Keratinocyte (primary cell): ENCODE measurements at regions not wholly inside any gene's neighbourhood (a gene's known extent, or its start where the extent isn't known, plus 50 kb on each side); places are given as distances from the start of the nearest gene placed in this dataset.

ENCODE experiments used
- DNase-seq: peaks from one replicate; pipeline ENCODE4 v3.0.0-alpha.2; 2011; ENCODE audit warnings: low read depth, missing footprints, low spot score
- FAIRE-seq: peaks from 2 replicates; lab custom pipeline; 2011; peaks lifted over from hg19 to GRCh38; lab: Jason Lieb, UNC
- H2AFZ ChIP-seq: 2 replicates; pipeline ENCODE4 v1.6.0; 2012; ENCODE audit warnings: low read length, control low read depth, inconsistent platforms; ENCODE audit not compliant: control insufficient read depth
- H3K27ac ChIP-seq: 2 replicates; pipeline ENCODE4 v1.5.1; 2011; ENCODE audit warnings: low read length; ENCODE audit not compliant: control insufficient read depth, insufficient read depth
- H3K27me3 ChIP-seq: 3 replicates; pipeline ENCODE4 v1.6.0; 2011; ENCODE audit warnings: low read length; ENCODE audit not compliant: control insufficient read depth, insufficient read depth; ENCODE audit errors: extremely low read depth
- H3K36me3 ChIP-seq, 2 experiments: 2 replicates in 1 of 2; 3 replicates in 1 of 2; pipeline ENCODE4 v1.5.1; 2011; ENCODE audit warnings: low read length in 2 of 2, mild to moderate bottlenecking in 1 of 2; ENCODE audit not compliant: control insufficient read depth in 2 of 2, insufficient read depth in 2 of 2; ENCODE audit errors: extremely low read depth in 1 of 2
- H3K4me1 ChIP-seq: 3 replicates; pipeline ENCODE4 v1.5.1; 2011; ENCODE audit warnings: low read length; ENCODE audit not compliant: control insufficient read depth, insufficient read depth; ENCODE audit errors: extremely low read depth
- H3K4me2 ChIP-seq: 3 replicates; pipeline ENCODE4 v1.6.0; 2011; ENCODE audit warnings: low read depth, low read length; ENCODE audit not compliant: control insufficient read depth, insufficient read depth; ENCODE audit errors: extremely low read depth
- H3K4me3 ChIP-seq, 3 experiments: fragments of 200-600 bp in 1 of 3; sonication (generic) in 1 of 3; 2 replicates in 2 of 3; 3 replicates in 1 of 3; pipeline ENCODE4 v1.5.1; 2011 to 2016; ENCODE audit warnings: low read length in 3 of 3, mild to moderate bottlenecking in 3 of 3, control low read depth in 2 of 3, inconsistent platforms in 1 of 3, low read depth in 1 of 3, mixed read lengths in 1 of 3, mixed run types in 1 of 3, moderate library complexity in 1 of 3; ENCODE audit not compliant: control insufficient read depth in 2 of 3, insufficient read depth in 2 of 3; ENCODE audit errors: extremely low read depth in 1 of 3
- H3K79me2 ChIP-seq: 2 replicates; pipeline ENCODE4 v1.6.0; 2012; ENCODE audit warnings: low read length; ENCODE audit not compliant: control insufficient read depth, insufficient read depth
- H3K9ac ChIP-seq: 3 replicates; pipeline ENCODE4 v1.6.0; 2011; ENCODE audit warnings: low read length; ENCODE audit not compliant: control insufficient read depth, insufficient read depth; ENCODE audit errors: extremely low read depth
- H3K9me1 ChIP-seq: 3 replicates; pipeline ENCODE4 v1.6.0; 2011; ENCODE audit warnings: low read length; ENCODE audit not compliant: control insufficient read depth, insufficient read depth; ENCODE audit errors: extremely low read depth
- H3K9me3 ChIP-seq: 2 replicates; pipeline ENCODE4 v1.5.1; 2012; ENCODE audit warnings: low read depth, low read length; ENCODE audit not compliant: control insufficient read depth
- H4K20me1 ChIP-seq: 3 replicates; pipeline ENCODE4 v1.6.0; 2011; ENCODE audit warnings: low read length; ENCODE audit not compliant: control insufficient read depth, insufficient read depth; ENCODE audit errors: extremely low read depth
- CTCF ChIP-seq, 3 experiments: IDR thresholded peaks in 1 of 3; conservative IDR thresholded peaks in 1 of 3; optimal IDR thresholded peaks in 1 of 3; 2 replicates in 2 of 3; 3 replicates in 1 of 3; pipeline versions ENCODE3 to v1.5.1; 2011; ENCODE audit warnings: low read length in 3 of 3, mild to moderate bottlenecking in 3 of 3, moderate library complexity in 2 of 3, control low read depth in 1 of 3, inconsistent platforms in 1 of 3; ENCODE audit not compliant: insufficient read depth in 2 of 3; ENCODE audit errors: extremely low read depth in 1 of 3
- EZH2 ChIP-seq: IDR thresholded peaks from one replicate; pipeline ENCODE4 v1.6.1; 2012; ENCODE audit warnings: inconsistent platforms, mild to moderate bottlenecking, low read length, moderate library complexity
- dilution Hi-C: fragments of 300-500 bp; cut with MboI; formaldehyde crosslinking; loops from one replicate; pipeline ENCODE4 v1.7.0; 2020; ENCODE audit warnings: low sequenced_read_pairs; ENCODE audit not compliant: extremely low pct_ligation_motif_present

GRCh38 chrX:147602176-147602696 is 309.5 kb upstream of the FMR1 start:
- no peak overlapping the region for H3K27ac ChIP-seq
- FAIRE-seq = no peak

GRCh38 chrX:147626605-147627004 is 285.1 kb upstream of the FMR1 start:
- no peaks in the 10 kb centered on the region for H3K4me1 ChIP-seq
- no peak for DNase-seq
- no peak overlapping the region for H3K4me3 ChIP-seq
- no peak overlapping the region for H2AFZ ChIP-seq
- dilution Hi-C loops = no loop called here
- no peaks in the 10 kb centered on the region for H4K20me1 ChIP-seq
- H3K27me3 ChIP-seq = no peaks in the 10 kb centered on the region
- H3K9me3 ChIP-seq = no peaks in the 10 kb centered on the region
- H3K9me1 ChIP-seq = no peaks in the 10 kb centered on the region
- H3K9ac ChIP-seq = no peak overlapping the region
- TF ChIP-seq EZH2 (no peak), CTCF (optimal IDR thresholded peaks at IDR 0.05 in 1 of 3, IDR thresholded peaks at IDR 0.05 in 1 of 3, conservative IDR thresholded peaks at IDR 0.05 in 1 of 3; ENCODE audit: extremely low read depth in 1 of 3, insufficient read depth in 2 of 3, low read length in 3 of 3) (no peak)
- no peaks in the 10 kb centered on the region for H3K79me2 ChIP-seq
- no peak overlapping the region for H3K27ac ChIP-seq
- no peaks in the 10 kb centered on the region for H3K36me3 ChIP-seq
- H3K4me2 ChIP-seq = no peak overlapping the region
- no peak for FAIRE-seq

More at GRCh38 chrX:147602176-147602696, 309.5 kb upstream of the FMR1 start:
- Histone ChIP-seq H3K79me2 (no peaks in the 10 kb centered on the region), H2AFZ (no peak overlapping the region), H3K36me3 (no peaks in the 10 kb centered on the region), H3K4me1 (no peaks in the 10 kb centered on the region), H4K20me1 (no peaks in the 10 kb centered on the region), H3K9me1 (no peaks in the 10 kb centered on the region), H3K9ac (no peak overlapping the region), H3K27me3 (no peaks in the 10 kb centered on the region), H3K4me3 (no peak overlapping the region), H3K9me3 (no peaks in the 10 kb centered on the region), H3K4me2 (no peak overlapping the region)
- TF ChIP-seq CTCF (optimal IDR thresholded peaks at IDR 0.05 in 1 of 3, IDR thresholded peaks at IDR 0.05 in 1 of 3, conservative IDR thresholded peaks at IDR 0.05 in 1 of 3; ENCODE audit: extremely low read depth in 1 of 3, insufficient read depth in 2 of 3, low read length in 3 of 3) = no peak
- no peak for TF ChIP-seq EZH2
- dilution Hi-C loops = no loop called here
- DNase-seq = no peak
